Left colon (tissue), 2 donors: ENCODE measurements at regions not wholly inside any gene's neighbourhood (a gene's known extent, or its start where the extent isn't known, plus 50 kb on each side); places are given as distances from the start of the nearest gene placed in this dataset.
"Not testable (repeated sequence)": the region's sequence is repeated elsewhere in the genome, so short reads cannot be mapped to it uniquely, and the experiment has no call there.

Source experiments
- ATAC-seq: fragments of 200-7000 bp; cut with Tn5 transposase; one replicate; pipeline ENCODE4 v1.9.1; 2020; ENCODE audit warnings: mild to moderate bottlenecking, moderate library complexity
- DNase-seq, 2 donors: peaks; one replicate each; pipeline ENCODE4 v3.0.0-alpha.2; 2020
- intact Hi-C, 2 donors: fragments of 100-400 bp; cut with DNase I in 1 of 2; cut with micrococcal nuclease in 1 of 2; formaldehyde crosslinking; loops; one replicate each; pipeline versions ENCODE4 v1.11.2 to v1.14.0; 2022; cut with DNase I, micrococcal nuclease
- donor health status: DM: no; HTN: no; CAD: no.
- donor health status: DM: yes; HTN: yes; CAD: no.

DNA sequence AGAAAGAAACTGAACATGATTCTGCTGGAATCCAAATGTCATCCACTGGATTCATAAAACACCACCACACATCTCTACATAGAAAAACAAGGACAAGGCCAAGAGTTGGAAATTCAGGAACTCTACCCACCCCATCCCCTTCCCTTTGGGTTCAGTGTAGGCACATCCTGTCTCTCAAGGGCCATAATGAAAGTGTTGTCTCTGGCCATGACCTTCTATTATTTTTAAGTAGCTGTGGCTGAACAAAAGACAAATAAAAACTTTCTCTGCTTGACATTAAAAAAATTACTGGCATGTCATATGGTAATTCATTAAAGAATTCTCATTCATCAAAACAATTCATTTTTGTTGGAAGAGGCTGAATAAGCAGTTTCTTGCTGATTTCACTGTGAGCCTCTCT, 54.9 kb upstream of the ZBTB18 start:
- DNase-seq, result no peak
- ATAC-seq, result no peak
- intact Hi-C loops, result no loop called here

DNA sequence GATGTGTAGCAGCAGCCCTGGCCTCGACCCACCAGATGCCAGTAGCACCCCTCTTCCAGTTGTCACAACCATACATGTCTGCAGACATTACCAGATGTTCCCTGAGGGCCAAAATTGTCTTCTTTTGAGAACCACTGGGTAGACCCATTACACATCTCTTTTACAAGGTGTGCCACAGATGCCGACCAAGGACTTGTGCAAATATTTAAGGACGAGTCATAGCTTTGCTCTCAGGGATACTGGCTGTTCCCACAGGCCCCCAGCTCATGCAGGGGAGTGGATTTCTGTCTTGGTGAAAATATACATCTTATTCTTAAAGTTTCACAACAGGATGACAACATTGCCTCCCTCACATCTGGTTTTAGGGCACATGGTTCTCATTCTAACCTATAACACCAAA, 59.4 kb upstream of the ZBTB18 start:
- no peak for ATAC-seq
- DNase-seq, result no peak
- intact Hi-C loops, result no loop called here

DNA sequence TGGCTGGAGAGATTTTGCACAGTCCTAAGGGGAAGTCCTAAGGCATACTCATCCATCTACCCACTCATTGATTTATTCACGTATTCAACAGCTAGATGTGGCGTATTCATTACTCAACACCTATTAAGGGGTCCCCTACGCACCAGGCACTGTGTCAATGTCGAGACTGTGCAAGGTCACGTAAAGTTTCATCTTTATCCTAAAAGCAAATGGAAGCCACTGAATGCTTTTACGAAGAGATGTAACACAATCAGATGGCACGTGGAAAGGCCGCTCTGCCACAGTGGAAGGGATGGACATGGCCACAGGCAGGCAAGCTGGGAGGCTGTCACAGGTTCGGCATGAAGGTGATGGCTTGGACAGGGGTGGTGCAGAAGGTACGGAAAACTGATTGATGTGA, 66.3 kb upstream of the ZBTB18 start:
- ATAC-seq (no peak), DNase-seq (no peak)
- intact Hi-C loops, result no loop called here

DNA sequence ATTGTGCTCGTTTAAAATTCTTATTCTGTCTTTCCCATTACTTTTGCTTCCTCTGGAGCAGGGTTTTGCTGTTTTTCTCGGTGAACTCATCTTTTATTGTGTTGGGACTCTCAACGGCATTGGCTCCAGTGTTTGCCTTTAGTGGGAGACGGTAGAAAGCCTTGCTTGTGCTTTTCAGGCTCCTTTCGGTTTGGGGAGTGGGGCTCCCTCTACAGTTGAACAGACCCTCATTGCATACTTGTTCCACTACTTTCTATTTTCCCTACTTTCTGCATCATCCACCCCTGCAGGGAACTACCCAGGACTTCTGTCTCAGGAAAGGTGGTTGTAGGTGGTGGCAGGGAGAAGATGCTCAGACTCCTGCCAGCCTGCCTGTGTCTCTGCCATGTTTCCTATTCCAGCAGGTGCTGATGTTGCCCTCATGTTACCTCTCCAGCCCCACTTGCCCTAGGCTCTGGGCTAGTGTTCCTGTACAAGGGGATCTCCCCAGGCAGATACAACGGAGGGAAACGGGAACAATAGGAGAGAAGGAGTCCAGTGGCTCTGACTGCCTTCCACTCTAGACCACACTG, 68.5 kb upstream of the ZBTB18 start:
- DNase-seq (no peak), ATAC-seq (no peak)
- intact Hi-C loops, result no loop called here

DNA sequence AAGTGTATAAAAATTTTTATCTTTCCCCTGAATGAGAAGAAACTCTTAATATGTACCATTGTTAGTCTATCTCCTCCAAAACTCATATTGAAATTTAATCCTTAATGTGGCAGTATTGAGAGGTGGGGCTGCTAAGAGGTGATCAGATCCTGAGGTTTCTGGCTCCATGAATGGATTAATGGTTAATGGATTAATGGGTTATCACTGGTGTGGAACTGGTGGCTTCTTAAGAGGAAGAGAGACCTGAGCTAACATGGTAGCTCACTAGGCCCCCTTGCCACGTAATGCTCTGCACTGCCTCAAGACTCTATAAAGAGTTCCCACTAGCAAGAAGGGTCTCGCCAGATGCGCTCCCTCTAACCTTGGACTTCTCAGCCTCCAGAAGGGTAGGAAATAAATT, 70.6 kb upstream of the ZBTB18 start:
- no peak for DNase-seq
- intact Hi-C loops, result no loop called here
- ATAC-seq, result no peak

DNA sequence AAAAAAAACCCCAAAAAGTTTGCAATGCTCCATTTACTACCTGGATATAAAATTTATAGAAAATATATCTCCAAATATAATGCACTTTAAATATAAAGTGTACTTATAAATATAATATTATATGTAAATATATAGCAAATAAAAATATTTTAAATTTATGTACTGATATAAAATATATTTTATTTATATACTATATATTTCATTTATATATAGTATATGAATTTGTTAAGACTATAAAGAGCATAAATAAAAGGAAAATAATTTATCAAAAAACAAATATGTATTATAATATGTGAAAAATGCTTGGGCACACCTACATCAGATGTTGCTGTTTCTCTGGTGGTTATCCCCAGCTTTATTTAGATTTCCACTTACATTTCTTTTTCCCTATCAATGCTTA, 71.0 kb upstream of the ZBTB18 start:
- ATAC-seq, result no peak
- intact Hi-C loops, result no loop called here
- DNase-seq, result no peak

DNA sequence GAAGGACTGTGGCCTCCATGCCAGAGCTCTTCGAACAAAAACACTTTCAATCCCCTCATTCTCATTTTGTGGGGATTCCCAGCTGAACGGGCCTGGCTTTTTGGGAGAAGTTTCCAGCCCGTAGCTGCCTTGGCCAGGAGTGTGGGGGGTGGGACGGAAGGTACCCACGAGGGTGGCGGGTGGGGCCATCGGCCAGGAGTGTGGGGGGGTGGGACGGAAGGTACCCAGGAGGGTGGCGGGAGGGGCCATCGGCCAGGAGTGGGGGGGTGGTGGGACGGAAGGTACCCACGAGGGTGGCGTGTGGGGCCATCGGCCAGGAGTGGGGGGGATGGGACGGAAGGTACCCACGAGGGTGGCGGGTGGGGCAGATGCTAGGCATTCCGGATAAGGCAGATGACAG, 71.7 kb upstream of the ZBTB18 start:
- intact Hi-C loops, result no loop called here
- ATAC-seq (no peak), DNase-seq (no peak)

DNA sequence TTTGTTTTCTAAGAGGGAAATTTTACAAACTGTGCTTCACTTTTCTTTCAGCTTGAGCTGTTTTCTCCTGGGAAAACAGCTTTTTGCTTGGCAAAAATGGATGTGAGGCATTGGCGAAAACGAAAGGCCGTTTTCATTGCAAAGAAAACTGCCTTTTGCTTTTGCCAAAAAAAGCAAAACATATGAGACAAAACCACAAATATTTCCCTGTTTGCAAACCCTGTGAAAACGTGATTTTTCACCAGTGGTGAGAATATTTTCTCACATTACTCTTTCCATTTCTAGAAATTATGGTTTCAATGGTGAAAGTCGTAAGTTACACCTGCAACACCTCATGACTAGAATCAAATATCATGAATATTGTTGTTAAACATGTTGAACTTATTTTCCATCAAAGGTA, 74.0 kb upstream of the ZBTB18 start:
- intact Hi-C loops, result no loop called here
- no peak for DNase-seq

DNA sequence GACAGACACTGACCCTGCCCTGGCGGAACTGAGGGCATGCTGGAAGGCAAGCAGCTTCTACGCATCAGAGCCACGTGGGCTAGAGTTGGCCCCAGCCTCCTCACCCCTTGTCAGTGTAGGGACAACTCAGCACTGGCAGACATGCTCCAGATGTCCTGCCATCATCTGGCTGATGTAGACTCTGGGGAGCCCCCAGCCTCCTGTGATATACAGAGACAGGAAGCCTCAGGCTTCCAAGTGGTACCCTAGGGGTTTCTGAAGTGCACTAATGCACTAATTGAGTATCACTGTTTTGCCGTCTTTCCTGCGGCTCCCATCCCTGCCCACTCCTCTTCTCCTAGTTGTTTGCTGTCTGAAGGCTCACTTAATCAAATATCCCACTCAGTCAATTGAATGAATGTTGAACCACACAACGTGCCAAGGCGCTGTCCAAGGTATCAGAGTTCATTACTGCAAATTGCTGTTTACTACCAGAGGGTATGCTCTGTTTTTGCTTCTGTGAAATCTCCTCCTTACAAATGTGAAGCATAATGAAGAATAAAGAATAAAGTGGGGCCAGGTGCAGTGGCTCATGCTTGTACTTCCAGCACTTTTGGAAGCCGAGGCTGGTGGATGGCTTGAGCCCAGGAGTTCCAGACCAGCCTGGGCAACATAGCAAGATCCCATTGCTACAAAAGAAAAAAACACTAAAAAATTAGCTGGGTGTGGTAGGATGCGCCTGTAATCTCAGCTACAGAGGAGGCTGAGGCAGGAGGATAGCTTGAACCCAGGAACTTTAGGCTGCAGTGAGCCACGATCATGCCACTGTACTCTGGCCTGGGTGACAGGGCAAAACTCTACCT, 76.4 kb upstream of the ZBTB18 start:
- ATAC-seq, result no peak
- intact Hi-C loops, result no loop called here
- DNase-seq, result no peak

More for the DNA sequence above, 74.0 kb upstream of the ZBTB18 start:
- no peak for ATAC-seq

DNA sequence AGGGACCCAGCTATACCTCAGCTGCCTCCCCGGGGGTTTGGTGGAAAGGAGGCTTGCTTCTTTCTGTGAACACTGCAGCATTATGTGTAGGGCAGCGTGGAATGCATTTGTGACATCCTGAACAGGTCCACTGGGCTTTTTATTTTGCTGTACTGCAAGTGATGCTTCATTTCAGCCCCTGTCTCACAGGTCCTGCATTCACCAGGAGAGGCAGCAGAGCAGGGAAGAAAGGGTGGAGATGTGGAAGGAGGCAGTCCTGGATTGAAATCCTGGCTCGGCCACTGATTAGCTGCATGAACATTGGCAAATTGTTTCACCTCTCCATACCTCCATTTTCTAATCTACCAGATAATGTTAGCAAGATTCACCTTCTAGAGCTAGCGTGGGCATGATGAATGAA, 77.9 kb upstream of the ZBTB18 start:
- DNase-seq, result no peak
- no peak for ATAC-seq

DNA sequence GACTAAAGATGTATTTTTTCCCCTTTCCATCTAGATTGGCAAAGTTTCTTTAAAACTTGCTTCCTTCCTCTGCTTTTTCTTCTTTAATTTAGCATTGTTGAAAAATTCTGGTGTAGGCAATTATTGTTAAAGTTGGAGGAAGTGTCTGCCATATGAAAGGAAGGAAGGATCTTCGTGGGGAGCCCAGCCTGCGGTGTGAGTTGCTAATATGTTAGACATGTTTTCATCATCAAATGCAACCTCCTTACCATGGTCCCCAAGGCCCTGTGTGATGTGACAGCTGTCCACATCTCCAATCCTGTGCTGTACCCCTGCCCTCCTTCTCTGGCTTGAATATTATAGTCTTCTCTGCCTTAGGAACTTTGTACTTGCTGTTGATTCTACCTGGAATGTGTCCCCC, 81.0 kb upstream of the ZBTB18 start:
- intact Hi-C loops, result no loop called here
- ATAC-seq (no peak), DNase-seq (no peak)

More for the DNA sequence above, 77.9 kb upstream of the ZBTB18 start:
- intact Hi-C loops, result no loop called here

DNA sequence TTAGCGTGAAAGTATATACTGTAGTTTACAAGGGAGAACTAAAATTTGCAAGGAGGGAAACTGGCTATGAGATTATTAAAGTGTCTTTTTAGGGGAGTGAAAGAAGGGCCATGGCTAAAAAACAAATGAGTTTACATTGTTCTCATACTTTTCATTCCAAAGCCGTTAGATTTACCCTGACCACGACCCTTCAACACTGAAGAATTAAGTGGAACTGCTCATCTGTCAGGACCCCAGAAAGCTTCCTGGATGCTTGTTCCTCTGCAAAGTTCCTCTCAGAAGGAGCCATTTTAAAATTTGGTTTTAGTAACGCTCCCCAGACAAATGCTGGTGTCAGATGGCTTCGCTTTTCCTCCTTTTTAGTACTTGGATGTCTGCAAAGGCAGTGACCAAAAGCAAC, 82.7 kb upstream of the ZBTB18 start:
- ATAC-seq (no peak), DNase-seq (no peak)
- intact Hi-C loops, result no loop called here

DNA sequence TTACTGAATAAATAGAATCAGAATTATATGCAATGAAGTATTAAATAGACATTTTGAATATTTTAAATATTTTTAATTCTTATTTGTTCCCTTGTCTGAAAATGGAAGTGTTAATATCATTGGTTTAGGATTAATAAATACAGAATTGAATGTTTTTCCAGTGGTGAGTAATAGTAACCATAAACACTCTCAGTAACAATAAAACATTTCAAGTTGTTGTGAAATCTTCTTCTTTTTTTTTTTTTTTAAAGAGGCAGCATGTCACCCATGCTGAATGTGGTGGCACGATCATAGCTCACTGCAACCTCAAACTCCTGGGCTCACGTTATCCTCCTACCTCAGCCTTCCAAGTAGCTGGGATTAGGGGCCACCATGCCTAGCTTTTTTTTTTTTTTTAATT, 86.2 kb upstream of the ZBTB18 start:
- intact Hi-C loops, result no loop called here
- no peak for DNase-seq
- no peak for ATAC-seq

DNA sequence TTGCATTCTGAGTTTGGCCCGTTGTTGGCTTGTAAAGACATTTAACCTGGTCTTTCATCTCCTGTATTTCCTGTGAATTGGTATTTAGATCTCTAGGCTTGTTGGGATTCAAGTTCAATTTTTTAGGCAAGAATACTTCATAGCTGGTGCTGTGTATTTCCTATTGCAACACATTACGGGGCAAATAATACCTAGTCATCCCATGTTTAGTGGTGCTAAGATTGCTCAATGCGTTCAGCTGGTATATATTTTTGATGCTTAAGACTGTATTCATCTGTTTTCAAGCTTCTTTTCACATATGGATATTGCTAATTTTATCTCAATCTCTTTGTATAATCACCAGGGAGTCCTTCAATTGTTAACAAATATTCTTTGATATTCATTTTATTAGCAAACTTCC, 87.5 kb upstream of the ZBTB18 start:
- DNase-seq, result no peak
- no peak for ATAC-seq
- intact Hi-C loops, result no loop called here

DNA sequence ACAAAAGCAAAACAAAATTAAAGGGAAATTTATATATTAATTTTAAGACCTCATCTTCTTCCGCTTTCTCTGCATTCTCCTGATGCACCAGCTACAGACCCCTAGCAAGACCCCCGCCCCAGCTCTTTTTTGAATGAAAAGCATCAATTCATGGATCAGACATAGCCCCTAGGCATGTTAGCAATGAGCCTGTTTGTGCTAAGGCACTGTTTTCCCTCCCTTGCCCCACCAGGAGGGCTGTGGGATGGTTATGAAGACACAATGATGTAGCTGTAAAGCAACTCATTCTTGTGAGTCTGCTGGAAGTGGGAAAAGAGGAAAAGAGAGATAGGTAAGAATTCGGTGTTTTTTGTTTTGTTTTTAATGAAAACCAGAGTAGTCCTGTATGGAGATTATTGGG, 88.5 kb upstream of the ZBTB18 start:
- intact Hi-C loops, result no loop called here

DNA sequence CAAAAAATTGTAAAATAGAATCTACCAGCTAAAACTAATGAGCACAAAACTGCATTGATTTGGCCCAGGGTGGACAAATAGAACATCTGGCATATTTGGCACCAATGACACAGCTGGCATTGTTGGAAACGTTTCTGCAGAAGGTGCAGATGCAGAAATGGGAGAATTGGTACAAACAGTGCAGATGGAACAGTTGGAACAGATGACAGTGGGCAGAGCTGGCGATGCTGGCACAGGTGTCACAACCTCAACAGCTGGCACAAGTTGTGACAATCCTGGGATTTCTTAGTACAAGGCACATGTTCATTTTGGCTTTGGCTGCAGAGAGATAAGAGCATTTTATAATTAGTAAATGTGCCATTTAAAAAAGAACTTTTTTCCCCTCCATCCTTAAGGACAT, 91.1 kb upstream of the ZBTB18 start:
- intact Hi-C loops, result no loop called here
- ATAC-seq (no peak), DNase-seq (no peak)

More for the DNA sequence above, 88.5 kb upstream of the ZBTB18 start:
- ATAC-seq (no peak), DNase-seq (no peak)

DNA sequence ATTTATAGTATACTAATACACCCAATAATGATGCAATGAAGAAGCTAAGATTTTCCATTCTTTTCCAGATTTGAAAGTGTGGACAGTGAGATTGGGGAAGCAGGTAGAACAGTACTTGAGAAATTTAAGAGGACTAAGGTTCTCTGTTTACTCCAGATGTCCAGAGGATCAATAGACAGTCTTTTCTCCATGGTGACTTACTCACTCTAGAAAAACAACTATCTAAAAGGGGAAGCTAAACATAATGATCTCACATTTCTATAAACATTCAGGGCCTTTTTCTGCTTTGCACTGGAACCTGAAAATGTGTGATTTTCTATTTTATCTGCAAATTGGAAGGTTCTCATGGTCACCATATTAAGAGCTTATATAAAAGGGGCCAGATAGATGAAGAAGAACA, 93.9 kb upstream of the ZBTB18 start:
- DNase-seq, result no peak
- intact Hi-C loops, result no loop called here
- no peak for ATAC-seq

DNA sequence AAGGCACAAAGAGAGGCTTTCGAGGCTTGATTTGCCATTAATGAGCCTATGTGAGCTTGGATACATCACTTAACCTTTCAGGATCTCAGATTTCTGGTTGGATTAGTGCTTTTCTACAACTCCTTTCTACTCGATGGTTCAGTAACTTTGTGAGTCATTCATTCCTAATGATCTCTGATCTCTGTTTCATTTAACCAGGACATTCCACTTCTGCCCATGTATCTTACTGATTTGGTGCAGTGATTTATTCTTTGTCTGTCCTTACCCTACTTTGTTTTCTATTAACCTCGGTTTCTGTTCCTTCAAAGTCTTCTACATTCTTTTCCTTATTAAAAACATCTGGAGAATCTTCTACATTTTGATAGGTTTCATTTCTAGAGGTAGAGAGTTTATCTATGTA, 94.6 kb upstream of the ZBTB18 start:
- intact Hi-C loops, result no loop called here
- DNase-seq (no peak), ATAC-seq (no peak)

DNA sequence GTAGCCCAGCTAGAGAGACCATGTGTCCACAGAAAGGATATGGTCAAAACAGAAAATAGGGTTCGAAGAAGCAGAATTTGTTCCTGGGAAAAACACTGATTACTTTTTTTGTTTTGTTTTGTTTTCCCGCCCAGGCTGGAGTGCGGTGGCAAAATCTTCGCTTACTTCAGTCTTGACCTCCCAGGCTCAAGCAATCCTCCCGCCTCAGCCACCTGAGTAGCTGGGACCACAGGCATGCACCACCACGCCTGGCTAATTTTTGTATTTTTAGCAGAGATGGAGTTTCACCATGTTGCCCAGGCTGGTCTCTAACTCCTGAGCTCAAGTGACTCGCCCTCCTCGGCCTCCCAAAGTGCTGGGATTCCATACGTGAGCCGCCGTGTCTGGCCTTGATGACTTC, 99.9 kb upstream of the ZBTB18 start:
- DNase-seq, intact Hi-C loops, ATAC-seq: not testable (repeated sequence)

DNA sequence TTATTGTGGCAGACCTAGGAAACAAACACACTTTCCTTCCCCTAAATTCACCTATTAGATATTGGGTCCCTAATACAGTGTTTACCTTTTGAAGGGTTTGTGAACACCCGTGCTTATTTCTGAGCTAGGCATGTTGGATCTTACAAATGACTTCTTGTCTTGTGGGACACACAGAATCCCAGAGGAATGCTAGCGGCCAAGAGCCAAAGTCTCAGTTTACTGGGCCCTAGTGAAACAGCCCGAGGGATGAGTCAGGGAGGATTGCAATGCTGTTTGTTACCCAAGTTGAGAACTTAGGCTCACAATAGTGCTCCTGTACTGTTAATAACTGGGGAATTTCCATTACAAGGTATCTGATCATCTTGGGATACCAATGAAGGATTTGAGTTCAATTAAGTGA, 100.1 kb upstream of the AKT3 start:
- intact Hi-C loops, result no loop called here
- ATAC-seq (no peak), DNase-seq (no peak)

DNA sequence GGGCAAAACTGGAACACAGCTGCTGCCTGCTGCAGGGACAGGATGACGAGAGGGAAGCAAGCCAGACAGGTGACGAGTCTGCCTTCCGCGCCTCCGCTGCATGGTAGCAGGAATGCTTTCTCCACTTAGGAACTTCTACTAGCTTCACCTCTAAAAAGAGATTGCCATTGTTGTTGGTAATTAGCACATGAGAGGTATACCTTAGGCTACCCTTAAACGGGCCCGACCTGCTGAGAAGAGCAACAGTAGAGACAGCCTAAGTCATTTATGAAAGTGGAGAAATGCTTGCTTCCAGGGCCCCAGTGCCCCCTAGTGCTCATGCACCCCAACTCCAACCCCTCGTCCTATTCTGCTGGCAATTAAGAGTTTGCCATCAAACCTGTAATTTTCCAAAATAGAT, 96.9 kb upstream of the AKT3 start:
- DNase-seq (no peak), ATAC-seq (no peak)
- intact Hi-C loops, result no loop called here
